ENCODE measurements at regions not wholly inside any gene's neighbourhood (a gene's known extent, or its start where the extent isn't known, plus 50 kb on each side); places are given as distances from the start of the nearest gene placed in this dataset.

- no peak for DNase-seq
Observed at GRCh38 chr11:116473206-116473769, 299.5 kb downstream of the BUD13 start.

GRCh38 chr11:116472651-116473050 lies 300.1 kb downstream of the BUD13 start:
- no peak for DNase-seq

GRCh38 chr11:116471608-116472256 lies 301.1 kb downstream of the BUD13 start:
- DNase-seq, result no peak

- no peak for DNase-seq
Observed at GRCh38 chr11:116468699-116469098, 304.1 kb downstream of the BUD13 start.

GRCh38 chr11:116467823-116468222 lies 305.0 kb downstream of the BUD13 start:
- no peak for DNase-seq

- no peak for DNase-seq
Observed at GRCh38 chr11:116466801-116467200, 306.0 kb downstream of the BUD13 start.

GRCh38 chr11:116466191-116466590 lies 306.6 kb downstream of the BUD13 start:
- DNase-seq, result no peak

GRCh38 chr11:116465056-116465455 lies 307.7 kb downstream of the BUD13 start:
- no peak for DNase-seq

GRCh38 chr11:116461789-116462188 lies 311.0 kb downstream of the BUD13 start:
- no peak for DNase-seq

GRCh38 chr11:116460156-116460920 lies 312.4 kb downstream of the BUD13 start:
- DNase-seq, result no peak

- peak; percentile 37 for DNase-seq
Observed at GRCh38 chr11:116459185-116460045, 313.4 kb downstream of the BUD13 start.

GRCh38 chr11:116458546-116458945 lies 314.2 kb downstream of the BUD13 start:
- no peak for DNase-seq

- no peak for DNase-seq
Observed at GRCh38 chr11:116457336-116458007, 315.3 kb downstream of the BUD13 start.

GRCh38 chr11:116454951-116455350 lies 317.8 kb downstream of the BUD13 start:
- DNase-seq, result no peak

- DNase-seq, result no peak
Observed at GRCh38 chr11:116454020-116454645, 318.7 kb downstream of the BUD13 start.

GRCh38 chr11:116452461-116452860 lies 320.3 kb downstream of the BUD13 start:
- DNase-seq, result no peak

GRCh38 chr11:116449522-116449921 lies 323.3 kb downstream of the BUD13 start:
- DNase-seq, result no peak

GRCh38 chr11:116446048-116446941 lies 326.5 kb downstream of the BUD13 start:
- no peak for DNase-seq

GRCh38 chr11:116445108-116446047 lies 327.4 kb downstream of the BUD13 start:
- DNase-seq, result no peak
